GM12874 (cell line): ENCODE measurements at regions not wholly inside any gene's neighbourhood (a gene's known extent, or its start where the extent isn't known, plus 50 kb on each side); places are given as distances from the start of the nearest gene placed in this dataset.

Experiments
- CTCF ChIP-seq: IDR thresholded peaks from 2 replicates; pipeline ENCODE4 v1.5.1; 2011; ENCODE audit warnings: low read depth, mild to moderate bottlenecking, control low read depth, low read length, moderate library complexity; ENCODE audit not compliant: insufficient read depth

- TF ChIP-seq CTCF: no peak
These were observed 359.3 kb upstream of the SOX11 start for GRCh38 chr2:5332925-5333324.

- no peak for TF ChIP-seq CTCF
These were observed 352.7 kb upstream of the SOX11 start for GRCh38 chr2:5339473-5339872.

- no peak for TF ChIP-seq CTCF
These were observed 348.3 kb upstream of the SOX11 start for GRCh38 chr2:5343785-5344335.

GRCh38 chr2:5352286-5352685, 339.9 kb upstream of the SOX11 start:
- no peak for TF ChIP-seq CTCF

- TF ChIP-seq CTCF: no peak
These were observed 338.6 kb upstream of the SOX11 start for GRCh38 chr2:5353565-5353964.

- no peak for TF ChIP-seq CTCF
These were observed 332.8 kb upstream of the SOX11 start for GRCh38 chr2:5359397-5359796.

- no peak for TF ChIP-seq CTCF
These were observed 332.1 kb upstream of the SOX11 start for GRCh38 chr2:5360081-5360480.

GRCh38 chr2:5364361-5364760, 327.8 kb upstream of the SOX11 start:
- no peak for TF ChIP-seq CTCF
